Transverse colon (tissue), 4 donors: ENCODE measurements at regions not wholly inside any gene's neighbourhood (a gene's known extent, or its start where the extent isn't known, plus 50 kb on each side); places are given as distances from the start of the nearest gene placed in this dataset.

Experiments
- CTCF ChIP-seq, 5 experiments: fragments of 200-600 bp in 3 of 5; fragments of 450-650 bp in 2 of 5; sonication (generic) in 3 of 5; IDR thresholded peaks; 1 replicate in 2 of 5; 2 replicates in 3 of 5; pipeline ENCODE4 v1.5.1; 2016 to 2017; ENCODE audit warnings: antibody characterized with exemption in 5 of 5, inconsistent platforms in 3 of 5, mild to moderate bottlenecking in 2 of 5, moderate library complexity in 1 of 5
- EP300 ChIP-seq: sonication (generic); formaldehyde crosslinking; IDR thresholded peaks from one replicate; pipeline ENCODE4 v1.6.1; 2017; ENCODE audit warnings: antibody characterized with exemption, low read depth
- POLR2A ChIP-seq: fragments of 450-650 bp; IDR thresholded peaks from one replicate; pipeline ENCODE4 v1.6.1; 2016; ENCODE audit warnings: antibody characterized with exemption, mild to moderate bottlenecking, moderate library complexity
- POLR2AphosphoS5 ChIP-seq, 3 donors: sonication (generic); formaldehyde crosslinking; IDR thresholded peaks; one replicate each; pipeline ENCODE4 v1.6.1; 2016; ENCODE audit warnings: antibody characterized with exemption in 3 of 3

GRCh38 chr6:99819853-99820252 is 174.2 kb downstream of the MCHR2 start:
- TF ChIP-seq CTCF (IDR thresholded peaks at IDR 0.05) = no peak
- TF ChIP-seq POLR2A = no peak
- TF ChIP-seq EP300 = no peak
- TF ChIP-seq POLR2AphosphoS5 (IDR thresholded peaks at IDR 0.05) = no peak
